GM23338 (cell line): ENCODE measurements at regions not wholly inside any gene's neighbourhood (a gene's known extent, or its start where the extent isn't known, plus 50 kb on each side); places are given as distances from the start of the nearest gene placed in this dataset.

Source experiments
- ATAC-seq: fragments of 200-7000 bp; cut with Tn5 transposase; 3 replicates; pipeline ENCODE4 v1.9.1; 2020
- DNase-seq: peaks from one replicate; pipeline ENCODE4 v3.0.0-alpha.2; 2015; ENCODE audit warnings: low spot score
- H2AFZ ChIP-seq: fragments of 200-600 bp; sonication (generic); 2 replicates; pipeline ENCODE4 v1.8.0; 2016; ENCODE audit warnings: antibody characterized with exemption, mild to moderate bottlenecking, moderate library complexity
- H3F3A ChIP-seq: fragments of 200-600 bp; sonication (generic); replicated peaks from 2 replicates; pipeline ENCODE4 v1.8.0; 2017; ENCODE audit warnings: antibody characterized with exemption, mixed run types, low read depth
- H3K27ac ChIP-seq: fragments of 200-600 bp; sonication (generic); 2 replicates; pipeline ENCODE4 v1.6.1; 2016; ENCODE audit warnings: low read depth
- H3K27me3 ChIP-seq: fragments of 200-600 bp; sonication (generic); 2 replicates; pipeline ENCODE4 v1.8.0; 2016; ENCODE audit warnings: mild to moderate bottlenecking, mixed run types, moderate library complexity; ENCODE audit not compliant: insufficient read depth
- H3K36me3 ChIP-seq: fragments of 200-600 bp; sonication (generic); 2 replicates; pipeline ENCODE4 v1.8.0; 2016; ENCODE audit warnings: mild to moderate bottlenecking; ENCODE audit not compliant: insufficient read depth
- H3K4me1 ChIP-seq: fragments of 200-600 bp; sonication (generic); 2 replicates; pipeline ENCODE4 v1.8.0; 2016; ENCODE audit warnings: mild to moderate bottlenecking, moderate library complexity; ENCODE audit not compliant: insufficient read depth
- H3K4me2 ChIP-seq: fragments of 200-600 bp; sonication (generic); 2 replicates; pipeline ENCODE4 v1.7.1; 2017; ENCODE audit warnings: mixed run types
- H3K4me3 ChIP-seq: fragments of 200-600 bp; sonication (generic); 2 replicates; pipeline ENCODE4 v1.6.1; 2016; ENCODE audit warnings: mixed run types
- H3K79me2 ChIP-seq: fragments of 200-600 bp; sonication (generic); replicated peaks from 2 replicates; pipeline ENCODE4 v1.8.0; 2017; ENCODE audit warnings: mild to moderate bottlenecking; ENCODE audit not compliant: insufficient read depth
- H3K9me2 ChIP-seq: fragments of 200-600 bp; sonication (generic); 2 replicates; pipeline ENCODE4 v1.8.0; 2017; ENCODE audit not compliant: insufficient read depth
- H4K20me1 ChIP-seq: fragments of 200-600 bp; sonication (generic); replicated peaks from 2 replicates; pipeline ENCODE4 v1.8.0; 2017; ENCODE audit warnings: mild to moderate bottlenecking; ENCODE audit not compliant: insufficient read depth
- H3K27ac Mint-ChIP-seq: 2 replicates; pipeline ENCODE4 v1.8.0; 2020; ENCODE audit warnings: inconsistent platforms, mild to moderate bottlenecking, moderate library complexity, mixed read lengths
- H3K27me3 Mint-ChIP-seq: 3 replicates; pipeline ENCODE4 v1.8.0; 2022; ENCODE audit warnings: low read depth, mild to moderate bottlenecking, moderate library complexity, mixed read lengths, inconsistent platforms; ENCODE audit not compliant: insufficient read depth, poor library complexity
- H3K36me3 Mint-ChIP-seq: 3 replicates; pipeline ENCODE4 v1.8.0; 2021; ENCODE audit warnings: low read depth, mild to moderate bottlenecking, inconsistent platforms, moderate library complexity, mixed read lengths
- H3K4me1 Mint-ChIP-seq: 3 replicates; pipeline ENCODE4 v1.8.0; 2020; ENCODE audit warnings: mild to moderate bottlenecking, inconsistent platforms, mixed read lengths
- H3K4me3 Mint-ChIP-seq: 3 replicates; pipeline ENCODE4 v1.8.0; 2021; ENCODE audit warnings: moderate library complexity, mild to moderate bottlenecking, inconsistent platforms, mixed read lengths
- H3K9me3 Mint-ChIP-seq: 3 replicates; pipeline ENCODE4 v1.8.0; 2020; ENCODE audit warnings: moderate library complexity, mild to moderate bottlenecking, inconsistent platforms, mixed read lengths
- CTCF ChIP-seq, 2 experiments: fragments of 200-600 bp in 1 of 2; sonication (generic) in 1 of 2; conservative IDR thresholded peaks; 2 replicates each; pipeline versions ENCODE4 v1.5.1 to v1.6.1; 2016 to 2017; ENCODE audit warnings: antibody characterized with exemption in 2 of 2, low read depth in 2 of 2, mild to moderate bottlenecking in 2 of 2, moderate library complexity in 1 of 2
- EZH2 ChIP-seq: fragments of 200-600 bp; sonication (generic); IDR thresholded peaks from one replicate; pipeline ENCODE4 v1.8.0; 2017; ENCODE audit warnings: antibody characterized with exemption, mild to moderate bottlenecking, low read depth; ENCODE audit not compliant: unreplicated experiment
- JUNB ChIP-seq: IDR thresholded peaks from one replicate; pipeline ENCODE4 v1.6.1; 2016; ENCODE audit warnings: antibody characterized with exemption; ENCODE audit not compliant: unreplicated experiment
- REST ChIP-seq: IDR thresholded peaks from one replicate; pipeline ENCODE4 v1.6.1; 2018; ENCODE audit warnings: antibody characterized with exemption; ENCODE audit not compliant: unreplicated experiment
- STAT1 ChIP-seq: IDR thresholded peaks from one replicate; pipeline ENCODE4 v1.6.1; 2016; ENCODE audit warnings: antibody characterized with exemption; ENCODE audit not compliant: unreplicated experiment
- ZNF114 ChIP-seq: fragments of 250-450 bp; sonication (Bioruptor Pico); IDR thresholded peaks from 2 replicates; pipeline ENCODE4 v1.5.0; 2020; ENCODE audit warnings: mild to moderate bottlenecking, moderate library complexity
- ZNF331 ChIP-seq: fragments of 250-450 bp; sonication (Bioruptor Pico); IDR thresholded peaks from 2 replicates; pipeline ENCODE4 v1.5.0; 2020; ENCODE audit warnings: low read depth, mild to moderate bottlenecking, moderate library complexity
- ZNF462 ChIP-seq: fragments of 250-450 bp; sonication (Bioruptor Pico); IDR thresholded peaks from 2 replicates; pipeline ENCODE4 v1.5.0; 2020; ENCODE audit warnings: mild to moderate bottlenecking, moderate library complexity

GRCh38 chr15:69797615-69798014, 300.1 kb downstream of the TLE3 start:
- no peaks in the 10 kb centered on the region for H4K20me1 ChIP-seq
- peaks cover 3% of the 10 kb centered on the region for H3K27me3 Mint-ChIP-seq
- H3K27ac ChIP-seq, result no peak overlapping the region
- H3K4me1 ChIP-seq, result no peaks in the 10 kb centered on the region
- no peak overlapping the region for H3K4me3 Mint-ChIP-seq
- no peaks in the 10 kb centered on the region for H3K79me2 ChIP-seq
- H3K27me3 ChIP-seq, result no peaks in the 10 kb centered on the region
- no peaks in the 10 kb centered on the region; the same call in 2 of the 3 replicates for H3K9me3 Mint-ChIP-seq
- no peak for DNase-seq
- no peak overlapping the region for H2AFZ ChIP-seq
- no peak overlapping the region for H3K4me3 ChIP-seq
- H3F3A ChIP-seq, result no peaks in the 10 kb centered on the region
- no peaks in the 10 kb centered on the region for H3K9me2 ChIP-seq
- TF ChIP-seq ZNF331 (no peak), JUNB (no peak)
- ATAC-seq, result no peak
- no peak overlapping the region for H3K4me2 ChIP-seq
- no peaks in the 10 kb centered on the region for H3K36me3 ChIP-seq
- no peak overlapping the region for H3K27ac Mint-ChIP-seq
- H3K4me1 Mint-ChIP-seq, result peaks cover 7% of the 10 kb centered on the region
- H3K36me3 Mint-ChIP-seq, result no peaks in the 10 kb centered on the region

- H3K9me3 Mint-ChIP-seq, result no peaks in the 10 kb centered on the region; the same call in 2 of the 3 replicates
- no peaks in the 10 kb centered on the region for H3K9me2 ChIP-seq
- peaks cover 7% of the 10 kb centered on the region for H3K4me1 Mint-ChIP-seq
- DNase-seq (no peak), ATAC-seq (no peak)
- H3K27ac Mint-ChIP-seq, result no peak overlapping the region
- H3F3A ChIP-seq, result no peaks in the 10 kb centered on the region
- no peaks in the 10 kb centered on the region for H3K36me3 ChIP-seq
- no peak overlapping the region for H3K4me3 ChIP-seq
- H4K20me1 ChIP-seq, result no peaks in the 10 kb centered on the region
- H3K36me3 Mint-ChIP-seq, result no peaks in the 10 kb centered on the region
- H3K79me2 ChIP-seq, result no peaks in the 10 kb centered on the region
- H3K4me2 ChIP-seq, result no peak overlapping the region
- peaks cover 5% of the 10 kb centered on the region for H3K27me3 Mint-ChIP-seq
- no peak overlapping the region for H3K27ac ChIP-seq
- H2AFZ ChIP-seq, result peak overlapping the region; percentile 72; the same call in 1 of the 2 replicates
- H3K27me3 ChIP-seq, result no peaks in the 10 kb centered on the region
- H3K4me1 ChIP-seq, result no peaks in the 10 kb centered on the region
- H3K4me3 Mint-ChIP-seq, result no peak overlapping the region
- no peak for TF ChIP-seq ZNF462 (CRISPR knock-in tag)
- no peak for TF ChIP-seq EZH2
- no peak for TF ChIP-seq CTCF (conservative IDR thresholded peaks at IDR 0.05; ENCODE audit: low read depth in 2 of 2)
- no peak for TF ChIP-seq ZNF114 (CRISPR knock-in tag)
- TF ChIP-seq REST, result no peak
- TF ChIP-seq STAT1, result no peak
- TF ChIP-seq ZNF331, result no peak
Observed at GRCh38 chr15:69798481-69799250, 299.1 kb downstream of the TLE3 start.
